ENCODE measurements at regions not wholly inside any gene's neighbourhood (a gene's known extent, or its start where the extent isn't known, plus 50 kb on each side); places are given as distances from the start of the nearest gene placed in this dataset.

GRCh38 chr2:164014791-164015190 is 279.0 kb upstream of the FIGN start:
- CTCF ChIA-PET, result no interaction called here

GRCh38 chr2:164014068-164014731 is 278.4 kb upstream of the FIGN start:
- DNase-seq (ENCODE audit: low read depth, low spot score), result no peak
- POLR2A ChIA-PET, result no interaction called here
- no peak overlapping the region for H3K4me3 ChIP-seq (ENCODE audit: low read depth, low read length)
- CTCF ChIA-PET, result no interaction called here
- no peak for TF ChIP-seq CTCF (IDR thresholded peaks at IDR 0.05; ENCODE audit: insufficient read depth, low read length, missing control alignments)

More at GRCh38 chr2:164014791-164015190, 279.0 kb upstream of the FIGN start:
- DNase-seq (ENCODE audit: low read depth, low spot score), result no peak
- POLR2A ChIA-PET, result no interaction called here
- H3K4me3 ChIP-seq (ENCODE audit: low read depth, low read length), result no peak overlapping the region
- no peak for TF ChIP-seq CTCF (IDR thresholded peaks at IDR 0.05; ENCODE audit: insufficient read depth, low read length, missing control alignments)

GRCh38 chr2:164012581-164012980 is 276.8 kb upstream of the FIGN start:
- no peak for DNase-seq (ENCODE audit: low read depth, low spot score)
- CTCF ChIA-PET, result no interaction called here
- POLR2A ChIA-PET, result no interaction called here
- no peak overlapping the region for H3K4me3 ChIP-seq (ENCODE audit: low read depth, low read length)
- TF ChIP-seq CTCF (IDR thresholded peaks at IDR 0.05; ENCODE audit: insufficient read depth, low read length, missing control alignments), result no peak

- H3K4me3 ChIP-seq (ENCODE audit: low read depth, low read length), result no peak overlapping the region
- TF ChIP-seq CTCF (IDR thresholded peaks at IDR 0.05; ENCODE audit: insufficient read depth, low read length, missing control alignments), result no peak
- no peak for DNase-seq (ENCODE audit: low read depth, low spot score)
- ChIA-PET CTCF (no interaction called here), POLR2A (no interaction called here)
These were observed 274.0 kb upstream of the FIGN start for GRCh38 chr2:164009756-164010337.

GRCh38 chr2:164008752-164009151 is 272.9 kb upstream of the FIGN start:
- no peak for TF ChIP-seq CTCF (IDR thresholded peaks at IDR 0.05; ENCODE audit: insufficient read depth, low read length, missing control alignments)
- DNase-seq (ENCODE audit: low read depth, low spot score), result no peak
- ChIA-PET POLR2A (no interaction called here), CTCF (no interaction called here)
- H3K4me3 ChIP-seq (ENCODE audit: low read depth, low read length), result no peak overlapping the region

GRCh38 chr2:164006704-164007103 is 270.9 kb upstream of the FIGN start:
- POLR2A ChIA-PET, result no interaction called here
- CTCF ChIA-PET, result no interaction called here

More at GRCh38 chr2:164006704-164007103, 270.9 kb upstream of the FIGN start:
- no peak for DNase-seq (ENCODE audit: low read depth, low spot score)
- no peak overlapping the region for H3K4me3 ChIP-seq (ENCODE audit: low read depth, low read length)
- TF ChIP-seq CTCF (IDR thresholded peaks at IDR 0.05; ENCODE audit: insufficient read depth, low read length, missing control alignments), result no peak

Measured in AG04449 (cell line).